Activated CD4-positive, alpha-beta memory T cell treated with anti-CD3 and anti-CD28 coated beads, Interleukin-2, amount 10 ng/mL, durations not matched to agents 7 days and 5 days (primary cell): ENCODE measurements at regions not wholly inside any gene's neighbourhood (a gene's known extent, or its start where the extent isn't known, plus 50 kb on each side); places are given as distances from the start of the nearest gene placed in this dataset.

Experiments used
- CTCF ChIA-PET: fragments of 350-600 bp; sonication (Branson Sonifier 250); formaldehyde crosslinking; loops from one replicate; lab custom pipeline; 2021; ENCODE audit warnings: antibody characterized with exemption, inconsistent platforms; lab: Charles Lee
- POLR2A ChIA-PET: fragments of 350-600 bp; sonication (Branson Sonifier 250); formaldehyde crosslinking; loops from one replicate; lab custom pipeline; 2021; ENCODE audit warnings: antibody characterized with exemption; lab: Charles Lee
- DNase-seq: peaks from one replicate; pipeline ENCODE4 v3.0.0-alpha.2; 2020
- H3K27ac Mint-ChIP-seq: one replicate; pipeline ENCODE4 v1.8.0; 2021; ENCODE audit warnings: mild to moderate bottlenecking, mixed read lengths
- H3K27me3 Mint-ChIP-seq: one replicate; pipeline ENCODE4 v1.8.0; 2021; ENCODE audit warnings: mixed read lengths
- H3K36me3 Mint-ChIP-seq: one replicate; pipeline ENCODE4 v1.8.0; 2021; ENCODE audit warnings: low read depth, mixed read lengths
- H3K4me1 Mint-ChIP-seq: one replicate; pipeline ENCODE4 v1.8.0; 2021; ENCODE audit warnings: mixed read lengths
- H3K4me3 Mint-ChIP-seq: one replicate; pipeline ENCODE4 v1.8.0; 2021; ENCODE audit warnings: mild to moderate bottlenecking, mixed read lengths
- H3K9me3 Mint-ChIP-seq: one replicate; pipeline ENCODE4 v1.8.0; 2021; ENCODE audit warnings: mixed read lengths

DNA sequence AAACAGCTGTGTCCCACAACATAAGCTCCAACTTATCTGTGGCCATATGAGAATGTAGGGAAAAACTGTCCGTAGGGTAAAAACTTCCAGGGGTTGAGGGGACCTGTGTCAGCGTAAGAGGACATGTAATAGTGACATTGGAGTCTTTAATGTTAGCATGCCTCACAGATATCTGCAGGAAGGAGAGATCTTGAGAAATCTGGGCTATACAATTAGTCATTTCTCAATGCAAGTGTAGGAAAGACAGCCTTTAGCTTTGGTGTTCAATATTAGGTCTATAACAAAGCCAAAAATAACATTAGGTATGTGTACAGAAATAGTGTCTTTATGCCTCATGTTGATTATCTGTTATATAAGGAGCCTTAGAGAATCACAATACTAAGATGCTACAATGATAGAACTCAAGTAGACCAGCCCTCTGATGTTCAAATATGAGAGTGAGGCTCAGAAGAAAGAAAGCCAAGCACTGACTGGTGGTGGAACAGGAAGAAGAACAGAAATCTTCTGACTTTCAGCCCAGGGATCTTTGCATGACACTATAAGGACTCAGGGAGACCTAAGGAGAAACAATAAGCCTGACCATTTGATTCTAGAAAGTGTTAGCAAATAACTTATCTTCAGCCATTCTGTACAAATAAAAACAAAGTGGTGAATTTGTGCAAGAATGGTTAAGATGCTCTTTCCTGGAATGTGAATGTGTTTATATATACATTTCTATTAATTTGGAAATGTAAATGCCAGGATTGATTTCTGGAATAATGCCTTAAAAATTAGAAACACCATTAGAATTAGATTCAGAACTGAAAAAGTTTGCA, 152.6 kb downstream of the ZC3H11B start:
- no peak for DNase-seq
- ChIA-PET POLR2A (no interaction called here), CTCF (no interaction called here)
- Mint-ChIP-seq H3K36me3 (no peaks in the 10 kb centered on the region), H3K4me1 (peaks cover 19% of the 10 kb centered on the region), H3K9me3 (no peaks in the 10 kb centered on the region), H3K27me3 (no peaks in the 10 kb centered on the region), H3K4me3 (no peak overlapping the region), H3K27ac (no peak overlapping the region)

DNA sequence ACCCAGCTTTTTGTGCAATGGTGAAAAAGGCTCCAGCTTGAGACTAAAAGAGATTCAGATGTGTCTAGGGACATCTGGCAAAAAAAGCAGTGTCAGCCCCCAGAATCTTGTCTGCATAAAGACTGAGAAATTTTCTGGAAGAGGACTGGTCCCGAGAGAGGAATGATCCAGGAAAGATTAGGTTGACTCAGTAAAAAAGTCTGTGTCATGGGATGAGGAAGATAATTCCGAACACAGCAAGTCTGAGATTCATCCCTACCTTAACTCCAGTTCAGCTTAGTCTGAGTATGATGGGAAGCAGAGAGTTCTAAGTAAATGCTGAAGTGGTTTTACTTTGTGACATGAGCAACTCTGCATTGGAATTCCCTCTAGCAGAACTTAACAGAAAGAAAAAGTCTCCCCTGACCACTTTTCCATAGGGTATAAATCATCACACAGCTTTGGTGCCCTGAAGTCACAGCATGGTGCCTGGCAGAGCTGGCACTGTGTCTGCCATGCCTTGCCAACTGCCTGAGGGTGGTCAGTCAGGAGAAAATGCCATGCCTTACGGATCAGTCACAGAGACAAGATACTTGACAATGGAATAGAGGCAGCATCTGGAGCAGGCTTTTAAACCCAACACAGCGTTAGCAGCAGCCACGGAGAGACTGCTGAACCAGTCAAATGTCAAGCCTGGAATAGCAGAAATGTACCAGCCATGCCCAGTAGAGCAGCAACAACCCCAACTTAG, 153.4 kb downstream of the ZC3H11B start:
- Mint-ChIP-seq H3K9me3 (no peaks in the 10 kb centered on the region), H3K27ac (no peak overlapping the region), H3K36me3 (no peaks in the 10 kb centered on the region), H3K27me3 (no peaks in the 10 kb centered on the region), H3K4me3 (no peak overlapping the region), H3K4me1 (peaks cover 19% of the 10 kb centered on the region)
- ChIA-PET CTCF (no interaction called here), POLR2A (no interaction called here)
- DNase-seq = no peak

DNA sequence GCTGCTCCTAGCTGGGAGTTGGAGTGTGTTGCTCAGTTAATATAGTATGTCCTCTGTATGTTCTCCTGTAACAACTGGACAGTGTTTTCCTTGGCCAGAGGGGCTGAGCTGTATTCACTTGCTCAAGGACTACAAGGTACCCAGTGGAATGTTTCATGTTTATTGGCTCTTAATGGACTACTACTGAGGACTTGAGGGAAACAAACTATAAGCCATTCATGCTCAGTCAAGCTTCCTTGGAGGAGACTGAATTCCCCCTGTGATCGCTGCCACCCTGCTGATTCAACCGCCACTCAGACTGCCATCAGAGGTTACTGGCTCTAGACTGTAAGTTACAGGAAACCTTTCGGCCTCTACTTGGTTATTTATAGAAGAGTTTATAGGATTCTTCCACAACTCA, 166.6 kb downstream of the ZC3H11B start:
- H3K27me3 Mint-ChIP-seq = peaks cover 4% of the 10 kb centered on the region
- H3K36me3 Mint-ChIP-seq = no peaks in the 10 kb centered on the region
- ChIA-PET POLR2A (no interaction called here), CTCF (no interaction called here)
- H3K27ac Mint-ChIP-seq = no peak overlapping the region
- no peaks in the 10 kb centered on the region for H3K9me3 Mint-ChIP-seq
- DNase-seq = no peak
- H3K4me1 Mint-ChIP-seq = no peaks in the 10 kb centered on the region
- no peak overlapping the region for H3K4me3 Mint-ChIP-seq

DNA sequence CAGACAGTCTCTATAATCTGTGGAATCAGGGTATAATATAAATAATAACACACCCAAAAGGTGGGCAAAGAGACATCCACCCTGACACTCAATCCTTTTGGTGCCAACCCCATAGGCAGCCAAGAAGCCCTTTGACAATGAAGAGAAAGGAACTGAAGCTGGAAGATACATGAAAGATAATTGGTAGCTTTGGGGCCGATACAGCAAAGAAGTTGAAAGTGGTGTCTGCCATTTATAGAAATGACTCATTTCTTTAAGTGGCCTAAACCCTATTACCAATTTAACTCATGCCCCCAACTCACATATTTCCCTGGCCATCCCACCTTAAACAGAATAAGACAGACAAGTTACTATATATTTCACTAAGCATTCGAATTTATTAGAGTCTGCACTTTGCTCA, 167.0 kb downstream of the ZC3H11B start:
- H3K4me1 Mint-ChIP-seq = no peaks in the 10 kb centered on the region
- H3K4me3 Mint-ChIP-seq = no peak overlapping the region
- peaks cover 4% of the 10 kb centered on the region for H3K27me3 Mint-ChIP-seq
- no peaks in the 10 kb centered on the region for H3K9me3 Mint-ChIP-seq
- CTCF ChIA-PET = no interaction called here
- no peak overlapping the region for H3K27ac Mint-ChIP-seq
- no peaks in the 10 kb centered on the region for H3K36me3 Mint-ChIP-seq
- no peak for DNase-seq
- POLR2A ChIA-PET = no interaction called here

DNA sequence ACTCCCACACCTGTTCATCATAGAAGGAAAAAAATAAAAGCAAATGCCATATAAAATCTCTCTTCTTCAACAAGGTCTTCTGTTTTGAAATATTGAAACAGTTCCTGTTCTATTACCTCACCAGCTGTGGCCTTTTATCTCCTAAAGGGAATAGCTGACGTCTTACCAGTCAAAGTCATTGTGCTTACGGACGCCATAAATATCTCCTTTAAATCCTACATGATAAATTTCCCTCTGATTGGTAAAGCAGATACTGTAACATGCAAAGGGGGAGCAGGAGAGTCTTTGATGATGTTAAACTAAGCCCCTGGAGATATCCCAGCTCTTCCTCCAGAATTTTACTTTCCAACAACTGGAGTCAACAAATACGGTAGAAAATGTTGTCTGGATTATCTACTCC, 168.4 kb downstream of the ZC3H11B start:
- DNase-seq = no peak
- CTCF ChIA-PET = interaction anchor here (0.8 kb wide), 1 partner anchor 27 kb away, joined by 3 read pairs; no protein-coding TSS in a partner anchor
- POLR2A ChIA-PET = no interaction called here

DNA sequence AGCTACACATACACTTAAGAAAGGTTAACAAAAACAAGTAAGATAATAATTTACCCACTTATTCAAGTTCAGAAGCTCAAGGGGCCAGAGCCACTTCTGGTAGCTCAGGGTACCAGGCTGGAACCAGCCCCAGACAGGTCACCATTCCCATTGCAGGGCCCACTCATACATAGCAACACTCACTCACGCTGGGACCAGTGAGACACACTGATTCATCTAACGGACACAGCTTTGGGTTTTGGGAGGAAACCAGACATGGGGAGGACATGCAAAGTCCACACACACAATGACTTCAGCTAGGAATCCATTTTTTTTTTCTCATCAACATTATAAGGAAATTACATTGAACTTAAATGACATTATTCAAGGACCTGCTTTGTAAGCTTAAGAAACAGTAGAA, 169.1 kb downstream of the ZC3H11B start:
- Mint-ChIP-seq H3K27ac (no peak overlapping the region), H3K27me3 (no peaks in the 10 kb centered on the region), H3K36me3 (no peaks in the 10 kb centered on the region), H3K4me1 (no peaks in the 10 kb centered on the region), H3K4me3 (no peak overlapping the region), H3K9me3 (no peaks in the 10 kb centered on the region)
- DNase-seq = no peak
- CTCF ChIA-PET = interaction anchor here (0.8 kb wide), 1 partner anchor 26 kb away, joined by 3 read pairs; no protein-coding TSS in a partner anchor
- POLR2A ChIA-PET = no interaction called here

More for the DNA sequence above, 168.4 kb downstream of the ZC3H11B start:
- Mint-ChIP-seq H3K4me1 (no peaks in the 10 kb centered on the region), H3K36me3 (no peaks in the 10 kb centered on the region), H3K27me3 (no peaks in the 10 kb centered on the region), H3K9me3 (no peaks in the 10 kb centered on the region), H3K4me3 (no peak overlapping the region), H3K27ac (no peak overlapping the region)

DNA sequence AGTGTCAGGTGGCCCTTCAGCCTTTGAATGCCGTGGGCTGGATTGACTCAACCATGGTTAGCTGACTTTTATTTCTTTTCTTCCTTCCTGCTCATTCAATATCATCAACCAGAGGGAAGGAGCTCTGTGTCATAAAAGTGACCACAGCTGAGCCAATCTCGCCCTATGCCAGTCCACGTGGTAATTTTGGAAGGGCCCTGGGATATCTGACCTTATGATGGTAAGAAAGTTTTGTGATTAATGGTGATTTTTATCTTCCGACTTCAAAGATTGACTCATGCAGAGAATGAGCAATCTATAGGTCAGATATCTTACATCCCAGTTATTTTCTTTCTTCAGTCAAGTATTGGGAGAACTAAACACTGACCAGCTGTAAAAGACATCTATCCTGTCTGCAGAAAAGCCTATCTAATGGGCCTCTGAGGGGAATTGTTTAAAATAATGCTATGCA, 170.3 kb downstream of the ZC3H11B start:
- POLR2A ChIA-PET = no interaction called here
- CTCF ChIA-PET = no interaction called here
- H3K27ac Mint-ChIP-seq = no peak overlapping the region
- no peaks in the 10 kb centered on the region for H3K36me3 Mint-ChIP-seq
- no peak for DNase-seq
- no peak overlapping the region for H3K4me3 Mint-ChIP-seq
- H3K9me3 Mint-ChIP-seq = no peaks in the 10 kb centered on the region
- H3K4me1 Mint-ChIP-seq = no peaks in the 10 kb centered on the region
- no peaks in the 10 kb centered on the region for H3K27me3 Mint-ChIP-seq

DNA sequence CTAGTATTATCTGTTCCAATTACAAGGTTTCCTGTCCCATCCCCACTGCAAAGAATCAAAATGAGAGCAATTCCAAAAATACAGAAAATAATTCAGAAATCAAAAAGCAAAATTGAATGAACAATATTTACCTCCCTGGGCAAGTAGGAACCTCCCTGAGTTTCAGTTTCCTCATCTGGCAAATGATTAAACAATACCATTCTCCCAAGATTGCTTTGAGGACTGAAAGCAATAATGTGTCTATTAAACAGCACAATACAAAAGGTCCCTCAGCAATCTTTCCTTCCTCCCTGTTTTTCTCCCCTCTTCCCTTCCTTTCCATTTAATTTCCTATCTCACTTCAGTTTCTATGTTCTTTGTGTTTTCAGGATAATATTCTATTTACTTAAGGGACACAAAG, 171.0 kb downstream of the ZC3H11B start:
- no peak for DNase-seq
- no peaks in the 10 kb centered on the region for H3K36me3 Mint-ChIP-seq
- ChIA-PET POLR2A (no interaction called here), CTCF (no interaction called here)
- no peaks in the 10 kb centered on the region for H3K4me1 Mint-ChIP-seq
- no peaks in the 10 kb centered on the region for H3K9me3 Mint-ChIP-seq
- H3K27ac Mint-ChIP-seq = no peak overlapping the region
- H3K4me3 Mint-ChIP-seq = no peak overlapping the region
- no peaks in the 10 kb centered on the region for H3K27me3 Mint-ChIP-seq

DNA sequence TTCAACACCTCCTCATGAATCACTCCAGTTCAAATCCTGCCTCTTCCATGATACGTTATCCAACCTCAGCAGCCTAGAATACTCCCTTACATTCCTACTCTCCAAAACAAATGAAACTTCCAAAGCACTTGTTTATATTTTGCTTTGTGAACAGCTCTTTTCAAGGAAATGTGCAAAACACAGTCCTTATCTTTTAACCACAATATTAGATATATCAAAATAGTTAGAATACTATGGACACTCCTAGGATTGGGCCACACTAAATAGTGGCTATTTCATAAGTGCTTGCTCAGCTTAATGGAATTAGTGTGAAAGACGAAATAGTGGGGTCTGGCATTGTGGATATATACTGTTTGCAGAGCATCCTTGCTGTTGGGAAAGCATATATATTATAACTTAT, 173.5 kb downstream of the ZC3H11B start:
- CTCF ChIA-PET = no interaction called here
- no peak for DNase-seq
- Mint-ChIP-seq H3K4me1 (no peaks in the 10 kb centered on the region), H3K27ac (no peak overlapping the region), H3K36me3 (no peaks in the 10 kb centered on the region), H3K9me3 (no peaks in the 10 kb centered on the region), H3K27me3 (no peaks in the 10 kb centered on the region), H3K4me3 (no peak overlapping the region)
- POLR2A ChIA-PET = no interaction called here

DNA sequence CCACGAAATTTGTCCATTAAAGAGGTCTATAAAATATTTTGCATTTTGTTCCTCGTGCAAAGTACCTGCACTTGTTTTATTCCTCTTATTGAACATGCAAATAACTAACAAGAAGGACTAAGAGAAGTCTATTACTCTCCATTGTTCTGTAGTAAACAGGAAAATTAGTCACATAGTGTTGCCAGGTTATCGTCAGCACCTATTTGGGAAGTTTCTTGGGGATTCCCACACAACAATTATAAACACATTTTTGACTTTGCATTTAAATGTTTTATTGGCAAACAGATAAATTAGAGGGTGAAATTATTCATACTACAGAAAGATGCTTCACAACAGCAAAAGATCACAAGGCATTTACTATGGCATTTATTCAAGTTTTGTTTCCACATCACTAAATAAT, 174.5 kb downstream of the ZC3H11B start:
- no peaks in the 10 kb centered on the region for H3K27me3 Mint-ChIP-seq
- no peaks in the 10 kb centered on the region for H3K9me3 Mint-ChIP-seq
- no peak overlapping the region for H3K27ac Mint-ChIP-seq
- POLR2A ChIA-PET = no interaction called here
- H3K4me1 Mint-ChIP-seq = no peaks in the 10 kb centered on the region
- no peaks in the 10 kb centered on the region for H3K36me3 Mint-ChIP-seq
- CTCF ChIA-PET = no interaction called here
- DNase-seq = no peak
- no peak overlapping the region for H3K4me3 Mint-ChIP-seq

DNA sequence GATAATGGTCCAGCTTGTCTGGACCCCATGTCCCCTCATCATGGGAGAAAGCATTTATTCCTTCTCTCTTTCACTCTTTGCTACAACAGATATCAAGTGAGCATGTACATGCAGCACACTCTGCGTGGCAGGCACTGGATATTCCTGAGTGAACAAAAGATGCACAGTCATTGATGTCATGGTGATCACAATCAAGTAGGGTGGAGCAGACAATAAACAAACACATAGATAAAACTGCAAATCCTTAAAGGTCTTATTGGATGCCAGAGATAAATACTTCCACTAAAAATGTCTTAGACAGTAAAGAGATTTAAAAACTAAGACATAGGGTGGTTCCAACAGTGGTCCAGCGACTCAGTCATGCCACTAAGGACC, 178.0 kb downstream of the ZC3H11B start:
- Mint-ChIP-seq H3K9me3 (peaks cover 2% of the 10 kb centered on the region), H3K4me1 (peaks cover 3% of the 10 kb centered on the region), H3K27ac (no peak overlapping the region), H3K36me3 (no peaks in the 10 kb centered on the region), H3K4me3 (no peak overlapping the region), H3K27me3 (no peaks in the 10 kb centered on the region)
- ChIA-PET POLR2A (no interaction called here), CTCF (no interaction called here)
- no peak for DNase-seq

DNA sequence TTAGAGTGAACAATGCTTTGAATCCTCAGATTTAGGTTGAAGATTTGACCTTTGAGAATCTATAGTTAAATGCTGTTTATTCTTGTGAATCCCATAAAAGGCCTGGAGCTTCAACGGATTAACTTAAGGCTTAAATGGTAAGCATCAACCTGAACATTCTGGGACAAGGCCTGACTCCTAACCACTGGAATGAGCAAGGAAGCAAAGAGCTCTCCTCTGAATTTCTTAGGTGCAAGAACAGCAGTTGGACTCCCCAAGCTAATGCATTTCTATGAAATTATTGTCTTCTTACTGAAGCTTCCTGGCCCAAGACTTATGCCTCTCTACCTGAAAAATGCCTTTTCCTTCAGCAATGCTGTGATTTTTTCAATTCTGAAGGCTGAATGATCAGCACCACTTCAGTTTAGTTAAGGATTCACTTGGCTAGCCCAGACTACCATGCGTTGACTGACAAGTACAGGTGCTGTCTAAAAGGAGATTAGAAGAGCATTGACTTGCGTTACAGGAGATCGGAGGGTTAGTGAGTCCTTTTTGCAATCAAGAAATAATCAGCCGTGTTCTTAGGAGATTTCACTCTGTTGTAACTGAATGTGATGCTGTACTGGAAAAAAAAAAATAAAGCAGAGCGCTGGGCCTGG, 178.5 kb downstream of the ZC3H11B start:
- Mint-ChIP-seq H3K9me3 (peaks cover 2% of the 10 kb centered on the region), H3K4me3 (no peak overlapping the region), H3K27me3 (no peaks in the 10 kb centered on the region), H3K27ac (no peak overlapping the region), H3K4me1 (peaks cover 3% of the 10 kb centered on the region), H3K36me3 (no peaks in the 10 kb centered on the region)
- ChIA-PET POLR2A (no interaction called here), CTCF (no interaction called here)
- no peak for DNase-seq

DNA sequence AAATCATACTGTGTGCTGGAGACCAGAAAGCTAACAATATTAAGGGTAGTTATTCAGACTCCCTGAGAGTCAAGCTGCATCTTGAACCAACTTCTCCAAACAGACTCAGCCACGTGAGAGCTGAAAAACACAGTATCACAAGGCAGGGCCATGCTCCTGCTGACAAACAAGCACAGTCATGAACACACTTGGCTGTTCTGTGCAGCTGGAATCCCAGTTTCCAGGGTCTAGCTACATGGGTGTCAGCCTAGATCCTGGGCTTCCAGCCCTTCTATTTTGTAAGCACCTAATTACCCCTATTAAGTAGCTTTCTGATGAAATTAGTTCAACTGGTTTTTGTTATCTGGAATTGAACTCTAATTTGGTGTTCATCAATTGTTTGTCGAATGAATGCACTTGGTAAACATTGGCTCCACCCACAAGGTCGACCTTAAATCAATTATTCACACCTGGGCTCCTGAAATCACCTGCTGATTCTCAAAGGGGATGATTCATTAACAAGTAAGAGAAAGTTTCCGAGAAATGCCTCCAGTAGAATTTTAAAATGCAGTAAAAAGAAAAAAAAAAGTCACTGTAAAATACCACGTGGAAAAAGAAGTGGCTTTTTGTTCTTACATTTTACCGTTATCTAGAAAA, 179.3 kb downstream of the ZC3H11B start:
- peaks cover 3% of the 10 kb centered on the region for H3K4me1 Mint-ChIP-seq
- H3K27me3 Mint-ChIP-seq = no peaks in the 10 kb centered on the region
- no peak for DNase-seq
- ChIA-PET POLR2A (no interaction called here), CTCF (no interaction called here)
- no peaks in the 10 kb centered on the region for H3K36me3 Mint-ChIP-seq
- H3K9me3 Mint-ChIP-seq = peaks cover 2% of the 10 kb centered on the region
- no peak overlapping the region for H3K4me3 Mint-ChIP-seq
- no peak overlapping the region for H3K27ac Mint-ChIP-seq
